ENCODE measurements at regions not wholly inside any gene's neighbourhood (a gene's known extent, or its start where the extent isn't known, plus 50 kb on each side); places are given as distances from the start of the nearest gene placed in this dataset.

- TF ChIP-seq SMC3 (IDR thresholded peaks at IDR 0.05; ENCODE audit: low read length) = no peak
Measured at GRCh38 chr6:103269581-103269980, 1590.1 kb downstream of the HACE1 start (continued).

- Histone ChIP-seq H3K4me3 (replicated peaks in 1 of 3; ENCODE audit: insufficient read depth in 1 of 3, low read depth in 2 of 3, low read length in 3 of 3) (no peak overlapping the region), H4K20me1 (ENCODE audit: insufficient read depth, low read length) (no peaks in the 10 kb centered on the region), H3K79me2 (ENCODE audit: insufficient read depth, low read length) (no peaks in the 10 kb centered on the region), H3K4me2 (ENCODE audit: low read depth, low read length) (no peak overlapping the region), H2AFZ (ENCODE audit: low read length) (no peak overlapping the region), H3K9me3 (ENCODE audit: low read length) (no peaks in the 10 kb centered on the region), H3K36me3 (replicated peaks in 1 of 2; ENCODE audit: control insufficient read depth in 1 of 2, insufficient read depth in 2 of 2, low read length in 2 of 2) (no peaks in the 10 kb centered on the region), H3K9ac (ENCODE audit: insufficient read depth, low read depth, low read length) (no peak overlapping the region), H3K4me1 (ENCODE audit: insufficient read depth, low read length) (no peaks in the 10 kb centered on the region), H3K27ac (ENCODE audit: extremely low read length, insufficient read depth, low read length) (no peak overlapping the region), H3K27me3 (ENCODE audit: control insufficient read depth in 1 of 2, insufficient read depth in 2 of 2, low read length in 2 of 2) (no peaks in the 10 kb centered on the region)
- intact Hi-C loops (cut with micrococcal nuclease; ENCODE audit: unreplicated experiment) = no loop called here
- in situ Hi-C loops (cut with HindIII; ENCODE audit: extremely low pct_ligation_motif_present, low pct_unique_long_range_greater_than_20kb) = no loop called here
- no TSS peak for BruUV-seq (replicated peaks)
- no peak for DNase-seq (ENCODE audit: low spot score)
- no peak for ATAC-seq
- ChIA-PET CTCF (ENCODE audit: low intra/inter-chr PET ratio, low total read pairs) (no interaction called here), POLR2A (no interaction called here)
- no peak for TF ChIP-seq RARA (CRISPR knock-in tag; IDR thresholded peaks at IDR 0.05)
- TF ChIP-seq BRD4 (CRISPR knock-in tag; IDR thresholded peaks at IDR 0.05) = no peak
- no peak for TF ChIP-seq ETS1 (CRISPR knock-in tag; IDR thresholded peaks at IDR 0.05)
- TF ChIP-seq TIGD3 (CRISPR knock-in tag; IDR thresholded peaks at IDR 0.05; ENCODE audit: borderline replicate concordance) = no peak
- TF ChIP-seq RFX1 (IDR thresholded peaks at IDR 0.05) = no peak
- no peak for TF ChIP-seq ZNF740 (CRISPR knock-in tag; IDR thresholded peaks at IDR 0.05)
- TF ChIP-seq MTA1 (CRISPR knock-in tag; IDR thresholded peaks at IDR 0.05; ENCODE audit: borderline replicate concordance) = no peak
- no peak for TF ChIP-seq GZF1 (CRISPR knock-in tag; IDR thresholded peaks at IDR 0.05)
- TF ChIP-seq ZNF784 (CRISPR knock-in tag; IDR thresholded peaks at IDR 0.05; ENCODE audit: borderline replicate concordance) = no peak
- TF ChIP-seq KLF11 (CRISPR knock-in tag; IDR thresholded peaks at IDR 0.05) = no peak
- no peak for TF ChIP-seq ZNF839 (CRISPR knock-in tag; IDR thresholded peaks at IDR 0.05; ENCODE audit: borderline replicate concordance)
- TF ChIP-seq FOXM1 (CRISPR knock-in tag; IDR thresholded peaks at IDR 0.05) = no peak
- no peak for TF ChIP-seq SOX13 (IDR thresholded peaks at IDR 0.05)
- no peak for TF ChIP-seq SOX13 (CRISPR knock-in tag; conservative IDR thresholded peaks at IDR 0.05 in 1 of 2, IDR thresholded peaks at IDR 0.05 in 1 of 2)
- no peak for TF ChIP-seq KDM5B (CRISPR knock-in tag; IDR thresholded peaks at IDR 0.05; ENCODE audit: borderline replicate concordance)
- 4% methylated on average over 2 of the region's 2 CpGs for WGBS (ENCODE audit: low lambda C conversion rate)
- FAIRE-seq = no peak
Measured at GRCh38 chr6:103268335-103268734, 1591.4 kb downstream of the HACE1 start.

Data from HepG2 (cell line).